Sigmoid colon (tissue), 6 donors: ENCODE measurements at regions not wholly inside any gene's neighbourhood (a gene's known extent, or its start where the extent isn't known, plus 50 kb on each side); places are given as distances from the start of the nearest gene placed in this dataset.

Experiments
- DNase-seq: peaks from one replicate; pipeline ENCODE4 v3.0.0-alpha.2; 2019
- H3K27ac ChIP-seq, 4 donors: fragments of 200-600 bp; sonication (generic); one replicate each; pipeline ENCODE4 v1.5.1; 2016 to 2019; ENCODE audit warnings: mild to moderate bottlenecking in 1 of 4
- H3K27me3 ChIP-seq, 3 donors: fragments of 200-600 bp; sonication (generic); one replicate each; pipeline ENCODE4 v1.5.1; 2019; ENCODE audit warnings: mild to moderate bottlenecking in 1 of 3
- H3K36me3 ChIP-seq, 4 donors: fragments of 200-600 bp; sonication (generic); one replicate each; pipeline ENCODE4 v1.5.1; 2016 to 2019
- H3K4me1 ChIP-seq, 4 donors: fragments of 200-600 bp; sonication (generic); one replicate each; pipeline ENCODE4 v1.5.1; 2017 to 2019
- H3K4me3 ChIP-seq, 4 donors: fragments of 200-600 bp; sonication (generic); one replicate each; pipeline ENCODE4 v1.5.1; 2017 to 2019; ENCODE audit warnings: mild to moderate bottlenecking in 2 of 4, moderate library complexity in 1 of 4
- H3K9me3 ChIP-seq, 4 donors: fragments of 200-600 bp in 3 of 4; sonication (generic) in 3 of 4; one replicate each; pipeline versions ENCODE4 v1.5.1 to v1.6.1; 2013 to 2019
- CTCF ChIP-seq, 4 experiments: fragments of 450-650 bp in 3 of 4; fragments of 200-600 bp in 1 of 4; IDR thresholded peaks; one replicate each; pipeline ENCODE4 v1.5.1; 2016 to 2019; ENCODE audit warnings: antibody characterized with exemption in 4 of 4, mild to moderate bottlenecking in 3 of 4, moderate library complexity in 2 of 4
- EP300 ChIP-seq, 4 donors: sonication (generic); formaldehyde crosslinking; IDR thresholded peaks; one replicate each; pipeline ENCODE4 v1.6.1; 2017; ENCODE audit warnings: antibody characterized with exemption in 4 of 4
- POLR2A ChIP-seq, 2 donors: fragments of 450-650 bp; IDR thresholded peaks; one replicate each; pipeline ENCODE4 v1.6.1; 2016; ENCODE audit warnings: antibody characterized with exemption in 2 of 2, mild to moderate bottlenecking in 2 of 2, moderate library complexity in 2 of 2
- POLR2AphosphoS5 ChIP-seq, 4 donors: sonication (generic); formaldehyde crosslinking; IDR thresholded peaks; one replicate each; pipeline ENCODE4 v1.6.1; 2017; ENCODE audit warnings: antibody characterized with exemption in 4 of 4
- WGBS, 2 donors: extraction: QIAGEN DNeasy Blood & Tissue Kit; methylation state at CpG; one replicate each; pipeline ENCODE4 v1.1.7; 2013; 5-methylcytosine and 5-hydroxymethylcytosine counted together
- intact Hi-C: fragments of 100-400 bp; cut with DNase I; formaldehyde crosslinking; loops from one replicate; pipeline ENCODE4 v1.15.1; 2023
- donor health status: healthy with polysubstance abuse.
- donor health status: healthy.

DNA sequence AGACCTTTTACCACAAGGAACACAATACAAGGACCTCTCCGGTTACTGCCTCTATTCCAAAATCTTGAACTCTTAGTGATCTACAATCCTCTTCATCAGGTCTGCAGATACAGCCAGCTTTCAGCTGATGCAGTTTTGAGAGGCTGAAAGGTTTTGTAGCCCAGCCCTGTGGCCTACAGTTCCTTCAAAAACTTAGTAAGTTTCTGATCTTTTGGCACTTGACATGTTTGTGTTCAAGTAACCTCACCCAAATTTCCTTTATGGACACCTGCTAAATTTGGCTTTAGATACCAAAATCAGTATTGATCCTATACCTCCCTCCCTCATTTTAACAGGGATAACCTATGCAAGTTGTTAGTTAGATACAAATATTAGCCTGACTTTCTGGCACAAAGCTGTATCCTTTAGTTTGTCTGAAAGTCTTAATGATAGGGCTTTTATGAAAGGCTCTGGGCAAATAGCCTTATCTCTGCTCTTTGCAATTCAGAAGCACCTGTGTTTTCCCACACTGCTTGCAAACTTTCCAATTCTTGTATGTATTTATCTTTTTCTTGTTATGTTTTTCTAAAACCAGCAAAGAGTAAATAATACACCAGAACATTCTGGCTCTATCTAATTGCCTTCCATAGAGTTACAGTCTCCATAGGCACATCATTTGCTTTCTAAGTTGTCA is 650.5 kb upstream of the KLHL29 start:
- WGBS, 2 donors: 89 to 91% methylated on average over 1 of the region's 1 CpG
- TF ChIP-seq POLR2A (IDR thresholded peaks at IDR 0.05) (no peak), EP300 (IDR thresholded peaks at IDR 0.05) (no peak), CTCF (IDR thresholded peaks at IDR 0.05) (no peak), POLR2AphosphoS5 (IDR thresholded peaks at IDR 0.05) (no peak)
- Histone ChIP-seq H3K36me3 (no peaks in the 10 kb centered on the region), H3K27me3 (no peaks in the 10 kb centered on the region), H3K4me1 (peaks cover 0 to 6% (median 0%) of the 10 kb centered on the region in 4 donors), H3K4me3 (no peak overlapping the region), H3K9me3 (no peaks in the 10 kb centered on the region), H3K27ac (no peak overlapping the region)
- no peak for DNase-seq
- intact Hi-C loops: no loop called here

- DNase-seq: no peak
- peaks cover 0 to 6% (median 0%) of the 10 kb centered on the region in 4 donors for H3K4me1 ChIP-seq
- H3K4me3 ChIP-seq: no peak overlapping the region
- H3K36me3 ChIP-seq: no peaks in the 10 kb centered on the region
- no peak overlapping the region for H3K27ac ChIP-seq
- intact Hi-C loops: no loop called here
- H3K9me3 ChIP-seq: no peaks in the 10 kb centered on the region
- WGBS, 2 donors: 72 to 78% methylated on average over 3 of the region's 3 CpGs
- no peak for TF ChIP-seq POLR2AphosphoS5 (IDR thresholded peaks at IDR 0.05)
- no peak for TF ChIP-seq CTCF (IDR thresholded peaks at IDR 0.05)
- no peak for TF ChIP-seq POLR2A (IDR thresholded peaks at IDR 0.05)
- no peak for TF ChIP-seq EP300 (IDR thresholded peaks at IDR 0.05)
- H3K27me3 ChIP-seq: no peaks in the 10 kb centered on the region
These were observed 647.8 kb upstream of the KLHL29 start for GRCh38 chr2:22737144-22737543.

DNA sequence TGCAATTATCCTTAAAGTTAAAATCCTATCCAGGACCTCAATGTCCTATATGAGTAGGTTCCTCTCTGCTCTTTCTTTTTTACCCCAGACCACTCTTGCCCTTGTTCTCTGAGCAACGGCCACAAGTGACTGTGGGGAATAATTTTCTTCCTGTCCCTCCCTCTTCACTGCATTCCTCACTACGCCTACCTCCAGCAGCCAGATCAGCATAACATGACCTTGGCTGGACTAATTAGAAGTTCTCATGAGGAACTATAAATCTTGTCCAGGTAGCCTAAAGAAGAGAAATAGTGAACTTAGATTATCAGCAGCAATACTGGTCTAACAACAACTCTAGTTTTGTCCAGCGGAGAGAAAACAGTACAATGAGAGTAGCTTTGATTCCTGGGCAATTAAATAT is 643.8 kb upstream of the KLHL29 start:
- H3K4me3 ChIP-seq: no peak overlapping the region
- no peak for TF ChIP-seq CTCF (IDR thresholded peaks at IDR 0.05)
- TF ChIP-seq EP300 (IDR thresholded peaks at IDR 0.05): no peak
- no peak for TF ChIP-seq POLR2AphosphoS5 (IDR thresholded peaks at IDR 0.05)
- no peak for TF ChIP-seq POLR2A (IDR thresholded peaks at IDR 0.05)
- H3K36me3 ChIP-seq: no peaks in the 10 kb centered on the region
- 27 to 35% methylated on average over 3 of the region's 3 CpGs for WGBS, 2 donors
- no peaks in the 10 kb centered on the region for H3K27me3 ChIP-seq
- peaks cover 0 to 4% (median 0%) of the 10 kb centered on the region in 4 donors for H3K4me1 ChIP-seq
- H3K27ac ChIP-seq: no peak overlapping the region
- no peak for DNase-seq
- H3K9me3 ChIP-seq: no peaks in the 10 kb centered on the region
- intact Hi-C loops: no loop called here

GRCh38 chr2:22748909-22749308 is 636.1 kb upstream of the KLHL29 start:
- Histone ChIP-seq H3K4me3 (no peak overlapping the region), H3K4me1 (no peaks in the 10 kb centered on the region), H3K36me3 (no peaks in the 10 kb centered on the region), H3K27me3 (no peaks in the 10 kb centered on the region), H3K9me3 (no peaks in the 10 kb centered on the region), H3K27ac (no peak overlapping the region)
- no peak for DNase-seq
- no peak for TF ChIP-seq POLR2AphosphoS5 (IDR thresholded peaks at IDR 0.05)
- no peak for TF ChIP-seq POLR2A (IDR thresholded peaks at IDR 0.05)
- TF ChIP-seq CTCF (IDR thresholded peaks at IDR 0.05): no peak
- TF ChIP-seq EP300 (IDR thresholded peaks at IDR 0.05): no peak
- intact Hi-C loops: no loop called here
- 91 to 95% methylated on average over 1 of the region's 1 CpG for WGBS, 2 donors

DNA sequence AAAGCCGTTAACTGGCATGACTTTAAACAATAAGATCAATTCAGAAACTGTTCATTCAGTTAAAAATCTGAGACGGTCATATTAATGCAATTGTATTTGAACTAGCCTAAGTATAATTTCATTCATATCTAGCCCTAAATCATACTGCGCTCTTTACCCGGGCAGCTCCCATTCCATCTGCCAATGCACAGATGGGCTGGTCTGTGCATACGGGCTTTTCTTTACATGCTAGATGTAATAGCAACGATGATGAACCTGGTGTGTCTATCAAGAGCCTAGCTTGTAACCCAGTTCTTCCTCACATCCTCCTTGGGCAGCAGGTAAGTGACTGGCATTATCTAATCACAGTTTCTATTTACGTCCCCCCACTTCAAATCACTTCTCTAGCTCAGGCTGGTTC is 631.5 kb upstream of the KLHL29 start:
- Histone ChIP-seq H3K4me1 (no peaks in the 10 kb centered on the region), H3K36me3 (no peaks in the 10 kb centered on the region), H3K27ac (no peak overlapping the region), H3K4me3 (no peak overlapping the region), H3K9me3 (no peaks in the 10 kb centered on the region), H3K27me3 (no peaks in the 10 kb centered on the region)
- TF ChIP-seq POLR2AphosphoS5 (IDR thresholded peaks at IDR 0.05) (no peak), CTCF (IDR thresholded peaks at IDR 0.05) (no peak), EP300 (IDR thresholded peaks at IDR 0.05) (no peak), POLR2A (IDR thresholded peaks at IDR 0.05) (no peak)
- intact Hi-C loops: no loop called here
- whole genome bisulfite sequencing, 2 donors: 89% methylated on average over 7 of the region's 7 CpGs
- DNase-seq: no peak
